GM10266 (cell line): ENCODE measurements at regions not wholly inside any gene's neighbourhood (a gene's known extent, or its start where the extent isn't known, plus 50 kb on each side); places are given as distances from the start of the nearest gene placed in this dataset.
"Not testable (repeated sequence)": the region's sequence is repeated elsewhere in the genome, so short reads cannot be mapped to it uniquely, and the experiment has no call there.

Experiments
- DNase-seq: peaks from one replicate; pipeline ENCODE4 v3.0.0; 2012; ENCODE audit errors: extremely low spot score
- CTCF ChIP-seq: IDR thresholded peaks from 2 replicates; pipeline ENCODE4 v1.5.1; 2012; ENCODE audit warnings: mild to moderate bottlenecking, low read depth; ENCODE audit not compliant: control insufficient read depth, insufficient read depth; ENCODE audit errors: missing control alignments

- no peak for DNase-seq
- TF ChIP-seq CTCF, result no peak
Measured at GRCh38 chr22:11605468-11605981, 3922.5 kb upstream of the OR11H1 start.

- DNase-seq, result not testable (repeated sequence)
Measured at GRCh38 chr22:11606047-11607000, 3921.7 kb upstream of the OR11H1 start.

- not testable (repeated sequence) for DNase-seq
Measured at GRCh38 chr22:11607215-11607614, 3920.8 kb upstream of the OR11H1 start.

GRCh38 chr22:11608486-11608885 is 3919.5 kb upstream of the OR11H1 start:
- DNase-seq, result not testable (repeated sequence)

GRCh38 chr22:11609193-11609592 is 3918.8 kb upstream of the OR11H1 start:
- not testable (repeated sequence) for DNase-seq

GRCh38 chr22:11611280-11611679 is 3916.7 kb upstream of the OR11H1 start:
- DNase-seq, result not testable (repeated sequence)

- DNase-seq, result not testable (repeated sequence)
Measured at GRCh38 chr22:11611876-11612275, 3916.1 kb upstream of the OR11H1 start.

GRCh38 chr22:11613081-11613897 is 3914.7 kb upstream of the OR11H1 start:
- DNase-seq, result not testable (repeated sequence)

- TF ChIP-seq CTCF, result no peak
- DNase-seq, result no peak
Measured at GRCh38 chr22:11613898-11614755, 3913.9 kb upstream of the OR11H1 start.

GRCh38 chr22:11614798-11615433 is 3913.1 kb upstream of the OR11H1 start:
- DNase-seq, result not testable (repeated sequence)

GRCh38 chr22:11616811-11617210 is 3911.2 kb upstream of the OR11H1 start:
- no peak for DNase-seq
- TF ChIP-seq CTCF, result no peak

GRCh38 chr22:11618322-11618662 is 3909.7 kb upstream of the OR11H1 start:
- not testable (repeated sequence) for DNase-seq

- DNase-seq, result not testable (repeated sequence)
Measured at GRCh38 chr22:11618688-11619087, 3909.3 kb upstream of the OR11H1 start.

- not testable (repeated sequence) for DNase-seq
Measured at GRCh38 chr22:11620921-11621762, 3906.8 kb upstream of the OR11H1 start.
